HG03045 (cell line): ENCODE measurements at regions not wholly inside any gene's neighbourhood (a gene's known extent, or its start where the extent isn't known, plus 50 kb on each side); places are given as distances from the start of the nearest gene placed in this dataset.

Experiments
- ATAC-seq: cut with Tn5 transposase; IDR thresholded peaks from one replicate; pipeline ENCODE4 v1.9.1; 2021; ENCODE audit warnings: mild to moderate bottlenecking, moderate library complexity; ENCODE audit not compliant: unreplicated experiment

DNA sequence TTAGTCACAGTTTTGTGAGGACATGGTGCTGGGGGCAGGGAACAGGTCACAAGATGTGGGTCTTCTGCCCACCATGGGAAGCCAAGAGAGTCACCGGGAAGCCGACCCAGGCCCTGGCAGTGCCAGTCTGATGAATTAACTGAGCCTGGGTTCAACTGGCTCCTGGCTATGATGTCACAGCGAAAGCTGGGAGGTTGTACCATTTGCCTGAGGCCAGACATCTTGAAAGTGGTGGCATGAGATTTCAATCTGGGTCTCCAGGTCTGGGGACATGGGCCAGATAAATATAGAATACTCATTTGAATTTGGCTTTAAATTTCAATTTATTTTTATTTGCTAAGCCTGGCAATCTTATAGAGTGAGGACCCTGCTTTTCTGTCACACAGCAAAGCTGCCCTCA is 280.9 kb downstream of the NSG2 start:
- ATAC-seq = no peak

DNA sequence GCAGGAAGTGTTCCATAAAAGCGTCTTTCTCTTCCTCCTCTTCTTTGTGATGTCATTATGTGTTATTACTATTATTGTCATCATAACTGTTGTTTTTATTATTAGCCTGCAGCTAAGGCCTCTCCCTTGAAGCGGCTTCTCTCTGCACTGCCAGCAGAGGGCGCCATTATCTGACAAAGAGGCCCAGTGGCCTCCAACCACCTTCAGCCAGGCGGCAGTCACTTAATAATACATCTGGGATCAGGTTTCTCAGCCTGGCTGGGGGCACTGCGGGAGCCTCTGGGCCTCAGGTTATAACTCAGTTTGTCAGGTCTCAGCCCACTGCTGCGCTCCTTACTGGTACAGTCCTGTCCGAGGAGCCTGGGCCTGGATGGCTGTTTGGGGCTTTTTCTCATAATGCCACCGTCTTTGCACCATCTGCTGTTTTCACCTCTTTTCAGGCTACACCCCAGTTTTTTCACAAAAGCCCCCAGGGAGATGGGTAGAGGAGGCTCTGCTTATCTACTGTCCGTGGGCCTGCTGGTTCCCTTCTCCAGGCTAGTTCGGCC is 281.9 kb downstream of the NSG2 start:
- ATAC-seq = no peak

- no peak for ATAC-seq
Measured at GRCh38 chr5:174327896-174328295, 282.4 kb downstream of the NSG2 start.

DNA sequence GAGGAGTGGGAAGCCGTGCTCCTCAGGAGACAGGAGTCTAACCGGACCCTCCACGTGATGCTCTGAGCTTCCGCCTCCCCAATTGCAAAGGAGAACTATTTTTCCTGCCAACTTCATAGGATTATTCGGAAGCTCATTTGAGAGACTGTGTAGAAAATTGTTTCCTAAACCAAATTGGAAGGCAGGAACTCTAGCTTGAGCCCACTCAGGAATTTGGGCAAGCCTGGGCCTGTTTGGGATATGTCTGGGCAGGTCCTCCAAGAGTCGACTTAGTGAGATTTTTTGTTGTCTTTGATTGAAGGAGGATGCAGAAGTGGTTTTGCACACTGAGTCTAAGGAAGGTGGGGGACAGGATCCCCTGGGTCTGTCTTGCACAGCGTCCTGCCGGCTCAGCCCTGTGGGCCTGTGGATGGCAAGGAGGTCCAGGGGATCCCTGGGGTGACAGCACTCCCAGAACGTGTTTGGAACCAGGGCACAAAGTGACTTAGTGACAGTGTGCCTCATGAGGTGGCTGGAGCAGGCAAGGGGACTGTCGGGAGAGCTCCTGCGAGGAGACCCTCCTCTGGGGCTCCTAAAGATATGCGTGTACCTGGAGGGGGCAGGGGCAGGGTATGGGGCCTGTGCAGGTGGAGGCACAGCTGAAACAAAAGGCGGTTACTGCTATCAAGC is 283.3 kb downstream of the NSG2 start:
- no peak for ATAC-seq

- no peak for ATAC-seq
Measured at GRCh38 chr5:174329738-174330137, 284.2 kb downstream of the NSG2 start.

DNA sequence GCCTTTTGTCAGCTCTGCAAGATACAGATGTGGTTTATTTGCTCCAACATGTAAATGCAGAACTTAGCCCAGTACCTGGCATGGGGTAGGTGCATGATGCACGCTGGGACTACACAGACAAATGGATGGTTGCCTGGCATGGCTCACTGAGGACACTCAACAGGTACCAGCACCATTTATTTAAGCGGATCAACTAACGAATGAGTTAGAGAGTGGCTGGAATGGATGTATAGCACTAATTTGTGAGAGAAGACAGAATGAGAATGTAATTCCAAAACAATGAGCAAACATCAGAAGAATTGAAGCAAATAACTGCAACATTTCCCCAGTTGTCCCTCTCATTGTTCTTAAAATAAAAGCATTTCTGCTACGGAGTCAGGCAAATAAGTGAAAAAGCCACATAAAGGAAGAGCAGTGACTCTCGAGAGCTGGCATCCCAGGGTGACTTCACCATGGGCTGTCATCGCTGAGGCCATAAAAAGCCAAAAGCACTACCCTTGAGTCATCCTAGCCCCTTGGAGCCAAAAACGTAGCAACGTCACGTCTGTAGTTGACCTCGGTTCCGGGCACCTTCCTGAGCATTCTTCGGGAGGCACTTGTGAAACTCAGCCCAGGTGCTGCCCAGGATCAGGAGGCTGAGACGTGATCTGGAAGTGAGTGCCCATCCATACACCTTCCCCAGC is 290.3 kb downstream of the NSG2 start:
- no peak for ATAC-seq

- no peak for ATAC-seq
Measured at GRCh38 chr5:174336479-174336878, 291.0 kb downstream of the NSG2 start.

- ATAC-seq = no peak
Measured at GRCh38 chr5:174337276-174338184, 292.0 kb downstream of the NSG2 start.

GRCh38 chr5:174338185-174339010 is 292.9 kb downstream of the NSG2 start:
- ATAC-seq = no peak

- ATAC-seq = no peak
Measured at GRCh38 chr5:174339130-174339529, 293.6 kb downstream of the NSG2 start.

DNA sequence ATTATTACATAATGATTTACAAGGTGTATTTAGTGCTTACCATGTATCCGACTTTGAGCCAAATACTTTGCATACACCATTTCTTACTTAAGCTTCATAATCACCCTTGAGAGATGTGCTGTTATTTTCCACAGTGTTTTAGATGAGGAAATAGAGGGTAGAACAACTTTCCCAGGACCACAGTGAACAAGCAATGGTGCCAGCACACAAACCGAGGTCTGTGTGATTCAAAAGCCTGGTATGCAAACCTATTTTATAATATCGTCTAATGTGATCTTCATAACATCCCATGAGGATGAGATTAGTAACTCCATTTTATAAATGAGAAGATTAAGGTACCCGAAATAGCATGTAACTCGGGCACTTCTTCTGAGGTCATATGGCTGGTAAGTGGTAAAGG is 294.7 kb downstream of the NSG2 start:
- ATAC-seq = no peak

GRCh38 chr5:174342696-174343095 is 297.2 kb downstream of the NSG2 start:
- ATAC-seq = no peak

- no peak for ATAC-seq
Measured at GRCh38 chr5:174343826-174344225, 298.3 kb downstream of the NSG2 start.

DNA sequence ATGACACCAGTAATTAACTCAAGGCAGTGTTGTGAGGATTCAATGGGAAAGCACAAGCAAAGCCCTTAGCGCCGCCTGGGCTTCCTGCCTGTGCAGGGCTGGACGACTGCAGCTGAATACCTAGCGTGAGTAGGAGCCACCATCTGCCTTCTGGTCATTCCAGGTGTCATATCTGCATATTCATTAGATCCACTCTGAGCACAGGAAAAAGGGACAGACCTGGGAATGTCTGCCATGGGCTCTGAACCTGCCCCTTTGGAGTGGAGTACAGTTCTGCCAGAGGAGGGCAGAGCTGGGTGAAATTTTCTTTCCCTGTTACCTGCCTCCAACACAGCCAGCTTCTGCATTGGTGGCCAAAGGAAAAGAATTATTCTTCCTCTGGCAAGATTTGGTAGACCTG is 298.8 kb downstream of the NSG2 start:
- no peak for ATAC-seq

DNA sequence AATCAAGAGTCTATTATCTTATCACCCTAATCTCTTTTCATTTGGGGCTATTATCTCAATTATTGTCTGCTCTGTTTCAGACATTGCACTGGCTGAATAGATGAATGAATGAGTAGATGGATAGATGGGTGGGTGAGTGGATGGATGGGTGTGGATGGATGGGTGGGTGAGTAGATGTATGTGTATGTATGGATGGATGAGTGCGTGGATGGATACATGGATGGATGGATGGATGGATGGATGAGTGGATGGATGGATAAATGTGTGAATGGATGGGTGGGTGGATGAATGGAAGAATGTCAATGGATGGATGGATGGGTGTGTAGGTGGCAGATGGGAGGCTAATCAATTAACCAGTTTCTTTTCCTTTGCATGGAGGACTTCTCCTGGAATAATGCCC is 301.7 kb downstream of the NSG2 start:
- ATAC-seq = no peak

- ATAC-seq = no peak
Measured at GRCh38 chr5:174348311-174348981, 302.9 kb downstream of the NSG2 start.

DNA sequence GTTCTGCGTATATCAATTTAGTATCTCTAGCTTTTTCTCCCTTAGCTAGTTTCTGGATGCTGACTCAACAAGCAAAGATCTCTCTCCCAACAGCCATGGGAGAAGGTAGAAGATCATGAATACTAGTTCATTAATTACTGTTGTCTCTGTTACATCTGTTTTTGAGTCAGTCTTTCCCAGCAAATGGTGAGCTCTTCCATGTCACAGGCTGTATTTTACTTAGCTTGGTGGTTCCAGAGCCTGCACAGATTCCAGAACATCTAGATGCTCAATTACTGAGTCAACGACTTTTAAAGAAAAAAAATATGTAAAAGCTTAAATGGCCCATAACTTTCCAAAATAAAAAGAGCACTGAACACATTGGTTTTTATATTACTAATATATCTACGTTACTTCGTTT is 307.2 kb downstream of the NSG2 start:
- no peak for ATAC-seq

- ATAC-seq = no peak
Measured at GRCh38 chr5:174354571-174354970, 309.1 kb downstream of the NSG2 start.

DNA sequence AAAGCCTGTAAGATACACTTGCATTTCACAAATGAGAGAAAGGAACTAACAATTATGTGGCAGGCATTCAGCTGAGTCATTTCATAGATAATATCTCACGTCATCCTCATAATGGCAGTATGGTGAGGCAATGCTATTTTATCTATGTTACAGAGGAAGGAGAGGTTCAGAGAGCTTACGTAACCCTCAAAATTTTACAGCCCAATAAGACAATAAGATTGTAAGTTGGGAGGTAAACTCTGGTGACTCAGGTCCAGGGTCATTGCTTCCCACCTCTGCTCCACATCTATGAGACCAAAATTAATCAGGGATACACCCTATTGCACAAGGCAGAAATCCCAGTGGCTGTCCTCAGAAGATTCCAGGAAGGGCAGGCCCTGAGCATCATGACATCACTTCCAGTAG is 309.7 kb downstream of the NSG2 start:
- no peak for ATAC-seq

GRCh38 chr5:174355995-174356394 is 310.5 kb downstream of the NSG2 start:
- no peak for ATAC-seq
